ENCODE measurements at regions not wholly inside any gene's neighbourhood (a gene's known extent, or its start where the extent isn't known, plus 50 kb on each side); places are given as distances from the start of the nearest gene placed in this dataset.

GRCh38 chr12:74899031-74899829 lies 310.4 kb downstream of the KCNC2 start:
- TF ChIP-seq, protein P1, sequence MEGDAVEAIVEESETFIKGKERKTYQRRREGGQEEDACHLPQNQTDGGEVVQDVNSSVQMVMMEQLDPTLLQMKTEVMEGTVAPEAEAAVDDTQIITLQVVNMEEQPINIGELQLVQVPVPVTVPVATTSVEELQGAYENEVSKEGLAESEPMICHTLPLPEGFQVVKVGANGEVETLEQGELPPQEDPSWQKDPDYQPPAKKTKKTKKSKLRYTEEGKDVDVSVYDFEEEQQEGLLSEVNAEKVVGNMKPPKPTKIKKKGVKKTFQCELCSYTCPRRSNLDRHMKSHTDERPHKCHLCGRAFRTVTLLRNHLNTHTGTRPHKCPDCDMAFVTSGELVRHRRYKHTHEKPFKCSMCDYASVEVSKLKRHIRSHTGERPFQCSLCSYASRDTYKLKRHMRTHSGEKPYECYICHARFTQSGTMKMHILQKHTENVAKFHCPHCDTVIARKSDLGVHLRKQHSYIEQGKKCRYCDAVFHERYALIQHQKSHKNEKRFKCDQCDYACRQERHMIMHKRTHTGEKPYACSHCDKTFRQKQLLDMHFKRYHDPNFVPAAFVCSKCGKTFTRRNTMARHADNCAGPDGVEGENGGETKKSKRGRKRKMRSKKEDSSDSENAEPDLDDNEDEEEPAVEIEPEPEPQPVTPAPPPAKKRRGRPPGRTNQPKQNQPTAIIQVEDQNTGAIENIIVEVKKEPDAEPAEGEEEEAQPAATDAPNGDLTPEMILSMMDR (IDR thresholded peaks at IDR 0.05) = no peak
- TF ChIP-seq POLR2A (IDR thresholded peaks at IDR 0.05) = no peak
